ENCODE measurements at regions not wholly inside any gene's neighbourhood (a gene's known extent, or its start where the extent isn't known, plus 50 kb on each side); places are given as distances from the start of the nearest gene placed in this dataset.

DNA sequence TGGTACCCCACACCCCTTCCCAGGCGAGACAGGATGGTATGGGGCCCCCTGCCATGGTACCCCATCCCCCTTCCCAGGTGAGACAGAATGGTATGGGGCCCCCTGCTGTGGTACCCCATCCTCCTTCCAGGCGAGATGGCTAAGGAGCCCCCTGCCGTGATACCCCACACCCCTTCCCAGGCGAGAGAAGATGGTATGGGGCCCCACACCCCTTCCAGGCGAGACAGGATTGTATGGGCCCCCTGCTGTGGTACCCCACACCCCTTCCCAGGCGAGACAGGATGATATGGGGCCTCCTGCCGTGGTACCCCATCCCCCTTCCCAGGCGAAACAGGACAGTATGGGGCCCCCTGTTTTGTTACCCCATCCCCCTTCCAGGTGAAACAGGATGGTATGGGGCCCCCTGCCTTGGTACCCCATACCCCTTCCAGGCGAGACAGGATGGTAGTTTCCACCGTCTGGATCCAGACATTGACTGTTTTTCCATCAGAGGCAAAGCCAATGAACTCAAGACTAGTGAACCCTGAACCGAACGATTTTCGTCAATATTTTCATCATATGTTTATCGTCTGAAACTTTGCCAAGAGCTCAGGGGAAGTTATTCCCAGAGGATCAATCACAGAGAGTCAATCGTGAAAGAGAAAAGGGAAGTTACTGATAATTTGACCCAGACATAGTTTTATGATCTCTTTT is 75.0 kb downstream of the MYCN start:
- Mint-ChIP-seq H3K4me1 (ENCODE audit: low read depth) (peaks cover 16% of the 10 kb centered on the region), H3K27ac (no peak overlapping the region), H3K36me3 (ENCODE audit: low read depth) (no peaks in the 10 kb centered on the region), H3K9me3 (no peaks in the 10 kb centered on the region), H3K4me3 (no peak overlapping the region), H3K27me3 (peaks cover 32% of the 10 kb centered on the region)
- POLR2A ChIA-PET, result no interaction called here
- Histone ChIP-seq H3K27ac (ENCODE audit: low read depth in 1 of 2, low read length in 2 of 2) (no peak overlapping the region), H3K36me3 (ENCODE audit: insufficient read depth, low read length) (no peaks in the 10 kb centered on the region), H3K27me3 (ENCODE audit: control insufficient read depth in 1 of 2, insufficient read depth in 2 of 2, low read length in 2 of 2) (peaks cover 22 to 29% of the 10 kb centered on the region in 2 experiments), H3K9me3 (ENCODE audit: control insufficient read depth in 1 of 2, insufficient read depth in 1 of 2, low read length in 2 of 2) (peaks cover 0 to 11% of the 10 kb centered on the region in 2 experiments), H3K4me1 (ENCODE audit: insufficient read depth, low read length) (no peaks in the 10 kb centered on the region), H3K4me3 (ENCODE audit: low read length) (no peak overlapping the region)
- TF ChIP-seq CTCF (IDR thresholded peaks at IDR 0.05), result no peak
- ATAC-seq (ENCODE audit: poor library complexity) (no peak), DNase-seq (no peak)
- CTCF ChIA-PET, result no interaction called here
- intact Hi-C loops (cut with DNase I, micrococcal nuclease), result no loop called here

- Mint-ChIP-seq H3K27me3 (peaks cover 32% of the 10 kb centered on the region), H3K27ac (no peak overlapping the region), H3K4me1 (ENCODE audit: low read depth) (peaks cover 16% of the 10 kb centered on the region), H3K9me3 (no peaks in the 10 kb centered on the region), H3K4me3 (no peak overlapping the region), H3K36me3 (ENCODE audit: low read depth) (no peaks in the 10 kb centered on the region)
- CTCF ChIA-PET, result no interaction called here
- intact Hi-C loops (cut with DNase I, micrococcal nuclease), result no loop called here
- Histone ChIP-seq H3K27ac (ENCODE audit: low read depth in 1 of 2, low read length in 2 of 2) (no peak overlapping the region), H3K4me1 (ENCODE audit: insufficient read depth, low read length) (no peaks in the 10 kb centered on the region), H3K9me3 (ENCODE audit: control insufficient read depth in 1 of 2, insufficient read depth in 1 of 2, low read length in 2 of 2) (peaks cover 0 to 11% of the 10 kb centered on the region in 2 experiments), H3K27me3 (ENCODE audit: control insufficient read depth in 1 of 2, insufficient read depth in 2 of 2, low read length in 2 of 2) (peaks cover 24 to 30% of the 10 kb centered on the region in 2 experiments), H3K36me3 (ENCODE audit: insufficient read depth, low read length) (no peaks in the 10 kb centered on the region), H3K4me3 (ENCODE audit: low read length) (no peak overlapping the region)
- DNase-seq, result no peak
- POLR2A ChIA-PET, result no interaction called here
- no peak for ATAC-seq (ENCODE audit: poor library complexity)
- no peak for TF ChIP-seq CTCF (IDR thresholded peaks at IDR 0.05)
These were observed 74.5 kb downstream of the MYCN start for GRCh38 chr2:16014802-16015201.

DNA sequence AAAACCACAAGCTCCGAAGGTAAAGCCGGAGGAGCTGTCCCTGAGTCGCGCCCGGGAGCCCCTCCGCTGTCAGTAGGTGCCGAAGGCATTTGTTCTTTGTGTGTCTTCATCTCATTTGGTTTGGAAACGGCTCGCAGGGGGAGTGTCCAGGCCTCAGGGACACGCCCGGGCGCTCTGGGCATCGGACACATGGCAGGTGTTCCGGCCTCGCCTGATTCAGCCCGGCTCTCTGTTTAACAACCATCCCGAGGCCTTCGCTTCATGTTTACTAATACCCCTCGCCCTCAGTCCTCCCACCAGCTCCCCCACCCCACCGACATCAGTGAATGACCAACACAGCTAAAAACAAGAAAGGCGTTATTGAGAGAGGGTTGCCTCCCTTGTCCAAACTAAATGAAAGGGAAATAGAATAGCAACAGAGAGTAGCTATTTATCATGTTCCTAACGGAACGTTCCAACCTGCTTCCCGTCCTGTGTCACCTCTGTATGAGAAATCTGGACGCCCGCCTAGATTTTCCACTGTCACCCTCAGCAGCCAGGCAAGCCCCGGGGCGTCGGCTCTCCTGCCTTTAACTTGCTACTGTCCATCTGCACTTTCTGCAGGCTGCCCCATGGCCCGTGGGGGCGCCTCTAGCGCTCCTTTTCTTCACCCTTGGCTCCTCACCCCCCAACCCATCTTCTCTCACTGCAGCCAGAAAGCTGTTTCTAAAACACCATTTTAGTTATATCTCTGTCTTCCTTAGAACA is 73.9 kb downstream of the MYCN start:
- no peaks in the 10 kb centered on the region for H3K36me3 ChIP-seq (ENCODE audit: insufficient read depth, low read length)
- ChIA-PET CTCF (no interaction called here), POLR2A (no interaction called here)
- Mint-ChIP-seq H3K27ac (no peak overlapping the region), H3K27me3 (peaks cover 32% of the 10 kb centered on the region), H3K4me3 (no peak overlapping the region), H3K9me3 (no peaks in the 10 kb centered on the region), H3K36me3 (ENCODE audit: low read depth) (no peaks in the 10 kb centered on the region), H3K4me1 (ENCODE audit: low read depth) (peaks cover 16% of the 10 kb centered on the region)
- TF ChIP-seq CTCF (IDR thresholded peaks at IDR 0.05), result no peak
- H3K9me3 ChIP-seq (ENCODE audit: control insufficient read depth in 1 of 2, insufficient read depth in 1 of 2, low read length in 2 of 2), result peaks cover 0 to 11% of the 10 kb centered on the region in 2 experiments
- no peaks in the 10 kb centered on the region for H3K4me1 ChIP-seq (ENCODE audit: insufficient read depth, low read length)
- H3K4me3 ChIP-seq (ENCODE audit: low read length), result no peak overlapping the region
- ATAC-seq (ENCODE audit: poor library complexity) (no peak), DNase-seq (no peak)
- no peak overlapping the region for H3K27ac ChIP-seq (ENCODE audit: low read depth in 1 of 2, low read length in 2 of 2)
- H3K27me3 ChIP-seq (ENCODE audit: control insufficient read depth in 1 of 2, insufficient read depth in 2 of 2, low read length in 2 of 2), result peaks cover 24 to 30% of the 10 kb centered on the region in 2 experiments
- intact Hi-C loops (cut with DNase I, micrococcal nuclease), result no loop called here
